Mesenchymal stem cell (in vitro differentiated cells and primary cell): ENCODE measurements at regions not wholly inside any gene's neighbourhood (a gene's known extent, or its start where the extent isn't known, plus 50 kb on each side); places are given as distances from the start of the nearest gene placed in this dataset.

Experiments used
- DNase-seq: peaks from one replicate; pipeline ENCODE4 v3.0.0-alpha.2; 2013
- H2AFZ ChIP-seq: one replicate; pipeline ENCODE4 v1.6.1; 2013; ENCODE audit warnings: low read depth, mild to moderate bottlenecking, control low read depth, inconsistent platforms, low read length, moderate library complexity
- H2AK5ac ChIP-seq: 2 replicates; pipeline ENCODE4 v1.6.1; 2013; ENCODE audit warnings: low read length, moderate library complexity, mild to moderate bottlenecking, inconsistent platforms; ENCODE audit not compliant: severe bottlenecking
- H2BK120ac ChIP-seq: one replicate; pipeline ENCODE4 v1.6.1; 2013; ENCODE audit warnings: low read depth, mild to moderate bottlenecking, inconsistent platforms, low read length, moderate library complexity
- H2BK12ac ChIP-seq, 2 experiments: one replicate each; pipeline ENCODE4 v1.6.1; 2013; ENCODE audit warnings: inconsistent platforms in 2 of 2, low read length in 2 of 2, mild to moderate bottlenecking in 2 of 2, moderate library complexity in 2 of 2, control low read depth in 1 of 2
- H2BK15ac ChIP-seq: one replicate; pipeline ENCODE4 v1.6.1; 2013; ENCODE audit warnings: mild to moderate bottlenecking, low read depth, inconsistent platforms; ENCODE audit not compliant: poor library complexity, severe bottlenecking
- H2BK5ac ChIP-seq: 2 replicates; pipeline ENCODE4 v1.6.1; 2013; ENCODE audit warnings: low read depth, mild to moderate bottlenecking, low read length, control low read depth, inconsistent platforms; ENCODE audit not compliant: poor library complexity, severe bottlenecking
- H3K14ac ChIP-seq, 2 experiments: one replicate each; pipeline ENCODE4 v1.6.1; 2013; ENCODE audit warnings: inconsistent platforms in 2 of 2, low read length in 2 of 2, control low read depth in 1 of 2, mild to moderate bottlenecking in 1 of 2, moderate library complexity in 1 of 2
- H3K18ac ChIP-seq, 2 experiments: one replicate each; pipeline ENCODE4 v1.6.1; 2013; ENCODE audit warnings: inconsistent platforms in 2 of 2, low read length in 2 of 2, control low read depth in 1 of 2, low read depth in 1 of 2, mild to moderate bottlenecking in 1 of 2
- H3K23ac ChIP-seq, 2 experiments: one replicate each; pipeline ENCODE4 v1.6.1; 2013; ENCODE audit warnings: inconsistent platforms in 2 of 2, low read length in 2 of 2, mild to moderate bottlenecking in 2 of 2, moderate library complexity in 2 of 2, control low read depth in 1 of 2
- H3K27ac ChIP-seq: 2 replicates; pipeline ENCODE4 v1.5.1; 2013; ENCODE audit warnings: mild to moderate bottlenecking, moderate library complexity, low read length, control low read depth, inconsistent platforms; ENCODE audit not compliant: poor library complexity, severe bottlenecking
- H3K27me3 ChIP-seq, 2 experiments: 2 replicates each; pipeline versions ENCODE4 v1.6.1 to v1.7.0; 2013; ENCODE audit warnings: low read length in 2 of 2, mild to moderate bottlenecking in 2 of 2, moderate library complexity in 2 of 2, control low read depth in 1 of 2, inconsistent platforms in 1 of 2; ENCODE audit not compliant: control insufficient read depth in 1 of 2, insufficient read depth in 1 of 2
- H3K36me3 ChIP-seq, 2 experiments: 2 replicates each; pipeline versions ENCODE4 v1.6.1 to v1.7.0; 2013; ENCODE audit warnings: low read length in 2 of 2, control low read depth in 1 of 2, inconsistent platforms in 1 of 2, low read depth in 1 of 2, mild to moderate bottlenecking in 1 of 2; ENCODE audit not compliant: insufficient read depth in 2 of 2, control insufficient read depth in 1 of 2
- H3K4ac ChIP-seq, 2 experiments: one replicate each; pipeline ENCODE4 v1.6.1; 2013; ENCODE audit warnings: inconsistent platforms in 2 of 2, low read length in 2 of 2, mild to moderate bottlenecking in 2 of 2, moderate library complexity in 2 of 2, control low read depth in 1 of 2, low read depth in 1 of 2
- H3K4me1 ChIP-seq: 2 replicates; pipeline ENCODE4 v1.6.1; 2013; ENCODE audit warnings: low read depth, low read length, control low read depth; ENCODE audit not compliant: control insufficient read depth, insufficient read depth
- H3K4me2 ChIP-seq: 2 replicates; pipeline ENCODE4 v1.6.1; 2013; ENCODE audit warnings: low read length, mild to moderate bottlenecking, inconsistent platforms; ENCODE audit not compliant: poor library complexity, severe bottlenecking
- H3K4me3 ChIP-seq, 2 experiments: 2 replicates each; pipeline versions ENCODE4 v1.5.1 to v1.7.0; 2013; ENCODE audit warnings: low read length in 2 of 2, mild to moderate bottlenecking in 2 of 2, control low read depth in 1 of 2, low read depth in 1 of 2; ENCODE audit not compliant: insufficient read depth in 1 of 2
- H3K79me1 ChIP-seq: replicated peaks from 2 replicates; pipeline ENCODE4 v1.6.1; 2013; ENCODE audit warnings: mild to moderate bottlenecking, control low read depth, low read length, inconsistent platforms; ENCODE audit not compliant: poor library complexity, severe bottlenecking
- H3K9ac ChIP-seq: 2 replicates; pipeline ENCODE4 v1.7.0; 2013; ENCODE audit warnings: mild to moderate bottlenecking, low read length, moderate library complexity
- H3K9me3 ChIP-seq: 2 replicates; pipeline ENCODE4 v1.7.0; 2013; ENCODE audit warnings: mild to moderate bottlenecking, low read length; ENCODE audit not compliant: control insufficient read depth
- H4K8ac ChIP-seq: one replicate; pipeline ENCODE4 v1.6.1; 2013; ENCODE audit warnings: inconsistent platforms, mild to moderate bottlenecking, low read length, moderate library complexity
- H4K91ac ChIP-seq: one replicate; pipeline ENCODE4 v1.6.1; 2013; ENCODE audit warnings: mild to moderate bottlenecking, low read length, inconsistent platforms
- WGBS: methylation state at CpG from one replicate; pipeline ENCODE4 v1.1.7; 2013; ENCODE audit warnings: mixed read lengths; 5-methylcytosine and 5-hydroxymethylcytosine counted together

- Histone ChIP-seq H4K8ac (no peak overlapping the region), H3K27ac (no peak overlapping the region), H3K4ac (no peak overlapping the region), H3K9ac (no peak overlapping the region), H2BK5ac (no peak overlapping the region), H3K9me3 (no peaks in the 10 kb centered on the region), H3K4me2 (no peak overlapping the region), H2BK15ac (no peak overlapping the region), H3K36me3 (no peaks in the 10 kb centered on the region), H3K23ac (no peak overlapping the region), H3K18ac (no peak overlapping the region), H2BK12ac (no peak overlapping the region), H2AK5ac (no peak overlapping the region), H3K4me1 (no peaks in the 10 kb centered on the region), H3K14ac (no peak overlapping the region), H3K4me3 (no peak overlapping the region), H2BK120ac (no peak overlapping the region), H3K27me3 (no peaks in the 10 kb centered on the region), H3K79me1 (no peaks in the 10 kb centered on the region), H4K91ac (no peak overlapping the region), H2AFZ (no peak overlapping the region)
- DNase-seq: no peak
These were observed 348.2 kb upstream of the SMIM31 start for GRCh38 chr4:164405774-164406173.

GRCh38 chr4:164408831-164409230 is 345.1 kb upstream of the SMIM31 start:
- Histone ChIP-seq H3K4me2 (no peak overlapping the region), H3K79me1 (no peaks in the 10 kb centered on the region), H4K91ac (no peak overlapping the region), H2AK5ac (no peak overlapping the region), H3K4me3 (no peak overlapping the region), H2BK120ac (no peak overlapping the region), H3K18ac (no peak overlapping the region), H3K36me3 (no peaks in the 10 kb centered on the region), H3K14ac (no peak overlapping the region), H3K9ac (no peak overlapping the region), H3K4ac (no peak overlapping the region), H3K4me1 (no peaks in the 10 kb centered on the region), H3K27me3 (no peaks in the 10 kb centered on the region), H4K8ac (no peak overlapping the region), H2BK5ac (no peak overlapping the region), H2AFZ (no peak overlapping the region), H2BK12ac (no peak overlapping the region), H3K23ac (no peak overlapping the region), H3K27ac (no peak overlapping the region), H2BK15ac (no peak overlapping the region), H3K9me3 (no peaks in the 10 kb centered on the region)
- 74% methylated on average over 1 of the region's 1 CpG for WGBS
- no peak for DNase-seq

GRCh38 chr4:164410401-164410800 is 343.5 kb upstream of the SMIM31 start:
- DNase-seq: no peak
- no peak overlapping the region for H2BK15ac ChIP-seq
- WGBS: 78% methylated on average over 4 of the region's 4 CpGs
- no peak overlapping the region for H2AK5ac ChIP-seq
- no peak overlapping the region for H4K8ac ChIP-seq
- H2BK12ac ChIP-seq: no peak overlapping the region
- no peak overlapping the region for H3K14ac ChIP-seq
- no peak overlapping the region for H2AFZ ChIP-seq
- H3K4ac ChIP-seq: no peak overlapping the region
- no peak overlapping the region for H3K4me3 ChIP-seq
- H3K79me1 ChIP-seq: no peaks in the 10 kb centered on the region
- H3K27me3 ChIP-seq: no peaks in the 10 kb centered on the region
- no peak overlapping the region for H2BK5ac ChIP-seq
- H3K4me1 ChIP-seq: no peaks in the 10 kb centered on the region
- H3K4me2 ChIP-seq: no peak overlapping the region
- no peak overlapping the region for H3K27ac ChIP-seq
- no peaks in the 10 kb centered on the region for H3K9me3 ChIP-seq
- no peak overlapping the region for H3K23ac ChIP-seq
- H3K36me3 ChIP-seq: no peaks in the 10 kb centered on the region
- H3K18ac ChIP-seq: no peak overlapping the region
- H4K91ac ChIP-seq: no peak overlapping the region
- H2BK120ac ChIP-seq: no peak overlapping the region
- H3K9ac ChIP-seq: no peak overlapping the region

GRCh38 chr4:164412246-164412645 is 341.7 kb upstream of the SMIM31 start:
- no peak overlapping the region for H2AFZ ChIP-seq
- WGBS: 75% methylated on average over 1 of the region's 1 CpG

More at GRCh38 chr4:164412246-164412645, 341.7 kb upstream of the SMIM31 start:
- H2BK120ac ChIP-seq: no peak overlapping the region
- H3K79me1 ChIP-seq: no peaks in the 10 kb centered on the region
- H3K14ac ChIP-seq: no peak overlapping the region
- no peak overlapping the region for H3K27ac ChIP-seq
- no peak overlapping the region for H2AK5ac ChIP-seq
- H3K4me2 ChIP-seq: no peak overlapping the region
- no peak overlapping the region for H3K18ac ChIP-seq
- no peak for DNase-seq
- H3K36me3 ChIP-seq: no peaks in the 10 kb centered on the region
- H3K4me3 ChIP-seq: no peak overlapping the region
- no peak overlapping the region for H3K4ac ChIP-seq
- H2BK12ac ChIP-seq: no peak overlapping the region
- H2BK5ac ChIP-seq: no peak overlapping the region
- H3K9ac ChIP-seq: no peak overlapping the region
- no peaks in the 10 kb centered on the region for H3K4me1 ChIP-seq
- no peaks in the 10 kb centered on the region for H3K9me3 ChIP-seq
- H4K8ac ChIP-seq: no peak overlapping the region
- H4K91ac ChIP-seq: no peak overlapping the region
- no peaks in the 10 kb centered on the region for H3K27me3 ChIP-seq
- no peak overlapping the region for H2BK15ac ChIP-seq
- H3K23ac ChIP-seq: no peak overlapping the region
